ENCODE measurements at regions not wholly inside any gene's neighbourhood (a gene's known extent, or its start where the extent isn't known, plus 50 kb on each side); places are given as distances from the start of the nearest gene placed in this dataset.

- Histone ChIP-seq H3K4me3 (ENCODE audit: low read length) (no peak overlapping the region), H3K79me2 (ENCODE audit: control insufficient read depth, insufficient read depth, low read length) (no peaks in the 10 kb centered on the region), H3K4ac (ENCODE audit: low read depth, low read length) (no peak overlapping the region), H3K56ac (ENCODE audit: low read length) (no peak overlapping the region), H3K27me3 (ENCODE audit: insufficient read depth, low read length, poor library complexity) (no peaks in the 10 kb centered on the region), H3K4me1 (ENCODE audit: control insufficient read depth, low read depth, low read length) (no peaks in the 10 kb centered on the region), H4K5ac (ENCODE audit: low read length) (no peak overlapping the region), H3K36me3 (ENCODE audit: control insufficient read depth, insufficient read depth, low read length) (no peaks in the 10 kb centered on the region), H3K23ac (ENCODE audit: low read length) (no peak overlapping the region), H3K9ac (ENCODE audit: low read length) (no peak overlapping the region), H3K79me1 (ENCODE audit: low read length) (no peaks in the 10 kb centered on the region), H3K4me2 (ENCODE audit: low read length) (no peak overlapping the region), H2BK5ac (ENCODE audit: low read length) (no peak overlapping the region), H2BK15ac (replicated peaks; ENCODE audit: low read depth) (no peak overlapping the region), H3K27ac (ENCODE audit: low read depth, low read length) (no peak overlapping the region), H2BK120ac (ENCODE audit: low read depth, low read length) (no peak overlapping the region), H4K8ac (ENCODE audit: low read depth, low read length) (no peak overlapping the region), H2AK5ac (ENCODE audit: low read length) (no peak overlapping the region), H3K18ac (ENCODE audit: low read length) (no peak overlapping the region)
- WGBS (ENCODE audit: extremely low coverage, insufficient coverage, low lambda C conversion rate), result no CpG with 5 or more reads among the region's 4 CpGs
- no peak for DNase-seq
These were observed 69.2 kb upstream of the DIAPH2 start for GRCh38 chrX:96615448-96615847.

GRCh38 chrX:96619588-96619987 is 65.1 kb upstream of the DIAPH2 start:
- Histone ChIP-seq H2BK15ac (replicated peaks; ENCODE audit: low read depth) (no peak overlapping the region), H3K56ac (ENCODE audit: low read length) (no peak overlapping the region), H3K4ac (ENCODE audit: low read depth, low read length) (no peak overlapping the region), H3K79me2 (ENCODE audit: control insufficient read depth, insufficient read depth, low read length) (no peaks in the 10 kb centered on the region), H4K8ac (ENCODE audit: low read depth, low read length) (no peak overlapping the region), H3K18ac (ENCODE audit: low read length) (no peak overlapping the region), H2BK120ac (ENCODE audit: low read depth, low read length) (no peak overlapping the region), H3K27ac (ENCODE audit: low read depth, low read length) (no peak overlapping the region), H3K23ac (ENCODE audit: low read length) (no peak overlapping the region), H3K4me1 (ENCODE audit: control insufficient read depth, low read depth, low read length) (no peaks in the 10 kb centered on the region), H3K27me3 (ENCODE audit: insufficient read depth, low read length, poor library complexity) (no peaks in the 10 kb centered on the region), H3K79me1 (ENCODE audit: low read length) (no peaks in the 10 kb centered on the region), H4K5ac (ENCODE audit: low read length) (no peak overlapping the region), H3K36me3 (ENCODE audit: control insufficient read depth, insufficient read depth, low read length) (no peaks in the 10 kb centered on the region), H2BK5ac (ENCODE audit: low read length) (no peak overlapping the region), H3K4me3 (ENCODE audit: low read length) (no peak overlapping the region), H3K9ac (ENCODE audit: low read length) (no peak overlapping the region), H2AK5ac (ENCODE audit: low read length) (no peak overlapping the region), H3K4me2 (ENCODE audit: low read length) (no peak overlapping the region)
- no peak for DNase-seq

- no peaks in the 10 kb centered on the region for H3K79me1 ChIP-seq (ENCODE audit: low read length)
- H3K27me3 ChIP-seq (ENCODE audit: insufficient read depth, low read length, poor library complexity), result no peaks in the 10 kb centered on the region
- H2BK120ac ChIP-seq (ENCODE audit: low read depth, low read length), result no peak overlapping the region
- no peak overlapping the region for H2AK5ac ChIP-seq (ENCODE audit: low read length)
- no peak overlapping the region for H3K18ac ChIP-seq (ENCODE audit: low read length)
- no peak overlapping the region for H3K4me2 ChIP-seq (ENCODE audit: low read length)
- no peak overlapping the region for H3K56ac ChIP-seq (ENCODE audit: low read length)
- H3K4me3 ChIP-seq (ENCODE audit: low read length), result no peak overlapping the region
- H2BK5ac ChIP-seq (ENCODE audit: low read length), result no peak overlapping the region
- no peak overlapping the region for H4K8ac ChIP-seq (ENCODE audit: low read depth, low read length)
- no peak overlapping the region for H3K4ac ChIP-seq (ENCODE audit: low read depth, low read length)
- H3K79me2 ChIP-seq (ENCODE audit: control insufficient read depth, insufficient read depth, low read length), result no peaks in the 10 kb centered on the region
- H3K27ac ChIP-seq (ENCODE audit: low read depth, low read length), result no peak overlapping the region
- H3K36me3 ChIP-seq (ENCODE audit: control insufficient read depth, insufficient read depth, low read length), result no peaks in the 10 kb centered on the region
- no peak overlapping the region for H3K9ac ChIP-seq (ENCODE audit: low read length)
- no CpG with 5 or more reads among the region's 1 CpG for WGBS (ENCODE audit: extremely low coverage, insufficient coverage, low lambda C conversion rate)
- H3K4me1 ChIP-seq (ENCODE audit: control insufficient read depth, low read depth, low read length), result no peaks in the 10 kb centered on the region
- no peak for DNase-seq
- H2BK15ac ChIP-seq (replicated peaks; ENCODE audit: low read depth), result no peak overlapping the region
- H3K23ac ChIP-seq (ENCODE audit: low read length), result no peak overlapping the region
- no peak overlapping the region for H4K5ac ChIP-seq (ENCODE audit: low read length)
These were observed 62.8 kb upstream of the DIAPH2 start for GRCh38 chrX:96621811-96622210.
